AG04449 (cell line): ENCODE measurements at regions not wholly inside any gene's neighbourhood (a gene's known extent, or its start where the extent isn't known, plus 50 kb on each side); places are given as distances from the start of the nearest gene placed in this dataset.

Source experiments
- CTCF ChIA-PET: fragments of 350-600 bp; formaldehyde crosslinking; extraction: SDS; loops from one replicate; lab custom pipeline; 2021; ENCODE audit warnings: antibody characterized with exemption; lab: Yijun Ruan, JAX
- POLR2A ChIA-PET: fragments of 400-600, 350-600 bp; formaldehyde crosslinking; extraction: SDS; loops from one replicate; lab custom pipeline; 2020; ENCODE audit warnings: antibody characterized with exemption, inconsistent platforms; lab: Yijun Ruan, JAX
- DNase-seq: peaks from one replicate; pipeline ENCODE4 v3.0.0-alpha.2; 2010; ENCODE audit warnings: low read depth, low spot score
- H3K4me3 ChIP-seq: 2 replicates; pipeline ENCODE4 v1.5.1; 2011; ENCODE audit warnings: low read depth, mild to moderate bottlenecking, control low read depth, low read length
- TF ChIP-seq, protein P1 (sequence below): IDR thresholded peaks from one replicate; pipeline ENCODE4 v1.5.1; 2011; ENCODE audit warnings: mild to moderate bottlenecking, moderate library complexity, low read length, control low read depth, inconsistent platforms; ENCODE audit not compliant: insufficient read depth; ENCODE audit errors: missing control alignments

DNA sequence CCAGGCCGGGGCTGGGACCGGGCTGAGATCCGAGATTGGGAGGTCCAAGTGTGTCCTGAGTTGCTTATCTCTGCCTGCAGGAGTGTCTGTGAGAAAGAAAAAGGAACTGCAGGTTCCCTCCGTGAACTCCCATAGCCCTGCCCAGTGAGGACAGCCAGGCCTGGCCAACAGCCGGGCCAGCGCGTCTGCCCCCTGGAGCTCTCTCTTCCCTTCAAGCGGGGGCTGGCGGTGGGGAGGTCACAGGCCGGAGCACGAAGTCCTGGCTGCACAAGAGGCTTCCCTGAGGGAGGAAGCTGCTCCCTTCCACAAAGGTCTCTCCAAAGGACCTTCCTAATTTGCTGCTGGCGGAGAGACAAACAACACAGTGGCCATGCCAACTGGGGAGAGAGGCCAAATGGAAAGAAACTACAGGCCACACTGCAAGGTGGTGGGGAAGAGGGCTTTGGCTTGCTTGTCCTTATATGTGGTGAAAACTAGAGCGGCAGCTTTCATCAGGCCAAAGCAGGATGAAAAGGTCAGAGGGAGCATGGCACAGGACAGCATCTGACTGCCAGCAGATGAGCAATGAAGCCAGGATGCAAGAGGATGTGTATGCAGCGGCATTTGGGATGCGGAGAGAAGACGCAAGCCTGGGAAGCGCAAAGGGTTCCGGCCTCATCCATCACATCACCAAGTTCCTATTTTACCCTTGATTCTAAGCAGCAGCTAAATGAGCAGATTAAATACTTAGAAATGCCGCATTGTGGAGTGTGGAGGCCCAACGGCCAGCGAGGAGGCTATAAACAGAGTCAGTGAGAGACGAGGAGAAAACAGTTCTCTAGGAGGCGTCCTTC, 260.0 kb downstream of the ERMARD start:
- CTCF ChIA-PET = no interaction called here
- TF ChIP-seq, protein P1, sequence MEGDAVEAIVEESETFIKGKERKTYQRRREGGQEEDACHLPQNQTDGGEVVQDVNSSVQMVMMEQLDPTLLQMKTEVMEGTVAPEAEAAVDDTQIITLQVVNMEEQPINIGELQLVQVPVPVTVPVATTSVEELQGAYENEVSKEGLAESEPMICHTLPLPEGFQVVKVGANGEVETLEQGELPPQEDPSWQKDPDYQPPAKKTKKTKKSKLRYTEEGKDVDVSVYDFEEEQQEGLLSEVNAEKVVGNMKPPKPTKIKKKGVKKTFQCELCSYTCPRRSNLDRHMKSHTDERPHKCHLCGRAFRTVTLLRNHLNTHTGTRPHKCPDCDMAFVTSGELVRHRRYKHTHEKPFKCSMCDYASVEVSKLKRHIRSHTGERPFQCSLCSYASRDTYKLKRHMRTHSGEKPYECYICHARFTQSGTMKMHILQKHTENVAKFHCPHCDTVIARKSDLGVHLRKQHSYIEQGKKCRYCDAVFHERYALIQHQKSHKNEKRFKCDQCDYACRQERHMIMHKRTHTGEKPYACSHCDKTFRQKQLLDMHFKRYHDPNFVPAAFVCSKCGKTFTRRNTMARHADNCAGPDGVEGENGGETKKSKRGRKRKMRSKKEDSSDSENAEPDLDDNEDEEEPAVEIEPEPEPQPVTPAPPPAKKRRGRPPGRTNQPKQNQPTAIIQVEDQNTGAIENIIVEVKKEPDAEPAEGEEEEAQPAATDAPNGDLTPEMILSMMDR = no peak
- no peak for DNase-seq
- POLR2A ChIA-PET = no interaction called here
- no peak overlapping the region for H3K4me3 ChIP-seq

DNA sequence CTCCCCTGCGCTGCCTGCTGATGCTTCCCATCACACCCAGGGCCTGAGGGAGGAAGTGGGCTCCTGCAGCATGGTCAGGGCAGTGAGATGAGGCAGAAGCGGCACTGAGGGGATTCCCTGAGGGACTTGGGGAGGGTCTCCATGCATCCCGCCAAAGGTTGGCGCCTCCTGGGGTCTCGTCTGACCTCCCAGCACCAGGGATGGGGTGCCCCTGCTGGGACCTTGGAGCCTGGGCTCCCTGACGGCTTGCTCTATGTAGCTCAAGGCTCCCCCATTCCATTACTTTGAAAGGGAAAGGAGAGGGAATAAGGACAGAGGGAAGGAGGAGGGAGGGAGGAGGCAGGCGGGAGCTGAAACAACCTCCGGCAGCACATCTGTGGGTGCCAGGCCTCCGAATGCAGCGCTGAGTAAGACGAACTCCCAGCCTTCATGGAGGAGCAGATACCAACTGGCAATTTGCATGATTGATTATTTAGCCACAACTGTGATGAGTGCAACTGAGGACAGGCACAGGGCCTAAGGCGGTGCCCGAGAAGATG, 259.3 kb downstream of the ERMARD start:
- ChIA-PET CTCF (no interaction called here), POLR2A (no interaction called here)
- DNase-seq = no peak
- H3K4me3 ChIP-seq = no peak overlapping the region
- TF ChIP-seq, protein P1 = no peak

DNA sequence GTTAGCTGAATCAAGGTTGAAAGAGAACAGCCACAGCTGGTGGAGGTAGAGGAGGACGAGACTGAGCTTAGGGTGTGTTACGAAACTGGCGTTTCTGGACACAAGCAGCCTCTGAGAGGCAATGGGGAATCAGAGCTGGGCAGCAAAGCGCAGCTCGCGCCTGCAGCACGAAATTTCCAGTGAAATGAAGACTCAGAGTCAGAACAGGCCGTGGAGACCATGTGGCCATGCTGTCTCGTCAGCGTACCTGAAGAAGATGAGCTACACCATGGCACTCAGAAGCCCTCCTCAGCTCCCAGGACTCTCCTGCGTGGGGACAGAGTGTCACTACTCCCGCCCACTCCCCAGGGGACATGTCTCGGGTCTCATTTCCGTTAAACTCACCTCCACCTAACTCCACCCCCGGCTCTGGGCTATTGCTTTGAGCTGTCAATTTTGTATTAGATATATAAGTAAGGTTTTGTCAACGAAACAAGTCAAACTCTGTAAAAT, 256.9 kb downstream of the ERMARD start:
- no peak for DNase-seq
- TF ChIP-seq, protein P1 = no peak
- H3K4me3 ChIP-seq = no peak overlapping the region
- CTCF ChIA-PET = no interaction called here
- POLR2A ChIA-PET = no interaction called here

DNA sequence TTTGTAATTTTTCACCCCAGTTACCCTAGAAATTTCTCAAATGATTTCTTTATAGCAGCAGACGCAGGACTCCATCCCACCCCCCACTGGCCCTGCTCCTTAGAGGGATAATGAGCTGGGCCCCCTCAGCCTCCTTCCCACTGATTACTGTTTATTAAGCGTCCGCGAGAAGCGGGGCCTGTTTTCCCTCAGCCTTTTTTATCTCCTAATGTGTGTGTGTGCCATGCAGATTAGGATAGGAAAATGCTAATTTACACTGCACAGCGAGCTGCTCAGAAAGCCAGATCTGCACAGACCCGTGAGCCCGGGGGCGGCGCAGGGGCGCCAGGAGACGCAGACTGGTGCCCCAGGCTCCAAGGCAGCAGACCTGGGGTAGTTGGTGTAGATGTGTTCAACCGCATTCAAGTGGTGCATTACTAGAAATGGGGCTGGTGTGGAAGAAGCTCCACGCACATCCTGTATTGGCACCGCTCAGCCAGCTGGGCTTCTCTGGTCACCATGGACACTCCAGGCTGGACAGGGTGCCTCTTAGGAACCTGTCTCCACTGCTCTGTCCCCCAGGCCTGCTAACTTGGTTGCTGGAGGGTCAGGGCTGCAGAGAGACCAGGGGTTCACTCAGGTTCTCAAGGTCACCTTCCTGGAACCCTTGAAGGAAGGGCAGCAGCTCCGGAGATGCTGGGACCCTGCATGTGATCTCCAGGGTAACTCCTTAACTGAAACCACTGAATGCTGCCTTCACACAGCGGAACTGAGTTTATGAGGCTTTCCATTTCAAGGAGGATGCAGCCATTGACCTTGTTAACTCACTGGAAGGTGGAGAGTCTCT, 256.3 kb downstream of the ERMARD start:
- ChIA-PET POLR2A (no interaction called here), CTCF (no interaction called here)
- TF ChIP-seq, protein P1 = no peak
- DNase-seq = no peak
- H3K4me3 ChIP-seq = no peak overlapping the region

DNA sequence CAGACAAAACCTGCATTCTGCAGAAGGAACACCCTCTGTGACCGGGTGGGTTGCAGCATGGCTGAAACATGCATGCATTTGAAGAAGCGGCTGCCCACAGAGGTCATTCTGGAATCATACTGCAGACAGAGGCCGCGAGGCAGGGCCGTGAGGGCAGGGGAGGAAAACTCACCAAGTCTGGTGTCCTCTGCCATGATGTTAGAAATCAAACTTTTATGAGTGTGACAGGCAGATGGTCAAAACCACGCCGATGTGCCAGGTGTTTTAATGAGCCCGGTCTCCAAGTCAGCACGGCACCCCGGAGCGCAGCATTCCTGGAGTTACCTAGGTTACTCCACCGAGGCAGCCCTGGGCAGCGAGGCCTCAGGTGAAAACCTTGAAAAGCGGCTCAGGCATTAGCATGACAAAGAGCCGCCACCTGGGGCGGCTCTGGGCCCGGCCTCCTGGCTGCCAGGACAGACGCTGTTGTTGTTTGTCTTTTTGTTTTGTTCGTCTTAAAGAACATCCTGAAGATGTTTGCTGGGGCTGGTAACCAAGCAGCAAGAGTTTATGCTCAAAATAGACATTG, 255.6 kb downstream of the ERMARD start:
- H3K4me3 ChIP-seq = no peak overlapping the region
- TF ChIP-seq, protein P1 = no peak
- ChIA-PET CTCF (no interaction called here), POLR2A (no interaction called here)
- no peak for DNase-seq
